IPS-20b (cell line): ENCODE measurements at regions not wholly inside any gene's neighbourhood (a gene's known extent, or its start where the extent isn't known, plus 50 kb on each side); places are given as distances from the start of the nearest gene placed in this dataset.

Experiments
- H3K27ac ChIP-seq: one replicate; pipeline ENCODE4 v1.5.1; 2013; ENCODE audit warnings: low read length
- H3K27me3 ChIP-seq: 2 replicates; pipeline ENCODE4 v1.6.1; 2013; ENCODE audit warnings: mild to moderate bottlenecking, low read length, inconsistent platforms; ENCODE audit not compliant: insufficient read depth
- H3K36me3 ChIP-seq: 2 replicates; pipeline ENCODE4 v1.6.1; 2013; ENCODE audit warnings: low read depth, mild to moderate bottlenecking, inconsistent platforms, low read length, moderate library complexity; ENCODE audit not compliant: insufficient read depth
- H3K4me1 ChIP-seq: 2 replicates; pipeline ENCODE4 v1.6.1; 2013; ENCODE audit warnings: mild to moderate bottlenecking, control low read depth, inconsistent platforms, low read length, moderate library complexity; ENCODE audit not compliant: insufficient read depth
- H3K4me3 ChIP-seq: 2 replicates; pipeline ENCODE4 v1.5.1; 2013; ENCODE audit warnings: mild to moderate bottlenecking, low read length, inconsistent platforms
- H3K9ac ChIP-seq: 2 replicates; pipeline ENCODE4 v1.6.1; 2013; ENCODE audit warnings: low read depth, mild to moderate bottlenecking, inconsistent platforms, low read length, moderate library complexity
- H3K9me3 ChIP-seq: 2 replicates; pipeline ENCODE4 v1.6.1; 2013; ENCODE audit warnings: mild to moderate bottlenecking, low read depth, low read length, inconsistent platforms; ENCODE audit not compliant: insufficient read depth

DNA sequence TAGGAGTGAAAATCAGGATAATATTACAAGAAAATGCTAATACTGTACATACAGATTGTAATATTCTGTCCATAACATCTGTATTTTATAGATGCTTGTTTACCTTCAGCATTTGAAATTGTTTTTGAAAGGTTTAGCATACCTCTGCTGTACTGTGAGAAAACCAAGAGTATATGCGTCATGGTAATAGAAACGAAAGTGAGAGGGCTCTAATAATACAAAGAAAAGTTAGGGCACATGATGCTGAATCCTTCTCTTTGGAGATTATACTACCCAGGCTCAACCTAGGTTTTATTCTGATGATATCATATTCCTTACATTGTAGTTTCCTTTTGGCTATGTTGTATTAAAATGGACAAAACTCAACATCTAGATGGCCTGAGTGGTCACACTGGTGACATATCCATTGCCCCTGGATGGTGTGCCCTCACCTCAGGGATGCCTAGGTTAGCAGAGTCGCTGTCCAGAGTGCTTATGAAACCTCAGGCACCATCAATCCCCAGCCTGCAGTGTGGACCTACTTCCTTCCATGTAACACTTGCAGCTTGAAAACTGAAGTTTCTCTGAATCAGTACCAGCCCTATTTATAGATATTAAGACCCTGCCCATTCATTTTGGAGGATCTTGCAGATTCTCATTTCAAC lies 253.7 kb downstream of the KCTD12 start:
- Histone ChIP-seq H3K9me3 (peaks cover 4% of the 10 kb centered on the region; the same call in 1 of the 2 replicates), H3K9ac (no peak overlapping the region), H3K4me3 (no peak overlapping the region), H3K36me3 (no peaks in the 10 kb centered on the region), H3K4me1 (no peaks in the 10 kb centered on the region), H3K27ac (no peak overlapping the region), H3K27me3 (no peaks in the 10 kb centered on the region)

GRCh38 chr13:76630629-76631230 lies 255.5 kb downstream of the KCTD12 start:
- Histone ChIP-seq H3K27me3 (no peaks in the 10 kb centered on the region), H3K9ac (no peak overlapping the region), H3K9me3 (peaks cover 4% of the 10 kb centered on the region; the same call in 1 of the 2 replicates), H3K36me3 (no peaks in the 10 kb centered on the region), H3K27ac (no peak overlapping the region), H3K4me3 (no peak overlapping the region), H3K4me1 (no peaks in the 10 kb centered on the region)

GRCh38 chr13:76622315-76623040 lies 263.7 kb downstream of the KCTD12 start:
- H3K9me3 ChIP-seq = no peaks in the 10 kb centered on the region
- no peak overlapping the region for H3K4me3 ChIP-seq
- no peaks in the 10 kb centered on the region for H3K36me3 ChIP-seq
- no peaks in the 10 kb centered on the region for H3K27me3 ChIP-seq
- no peak overlapping the region for H3K27ac ChIP-seq
- no peak overlapping the region for H3K9ac ChIP-seq
- no peaks in the 10 kb centered on the region for H3K4me1 ChIP-seq

- Histone ChIP-seq H3K9me3 (no peaks in the 10 kb centered on the region), H3K27ac (no peak overlapping the region), H3K4me1 (no peaks in the 10 kb centered on the region), H3K27me3 (no peaks in the 10 kb centered on the region), H3K4me3 (no peak overlapping the region), H3K36me3 (no peaks in the 10 kb centered on the region), H3K9ac (no peak overlapping the region)
Observed at GRCh38 chr13:76621705-76622104, 264.5 kb downstream of the KCTD12 start.

- Histone ChIP-seq H3K9ac (no peak overlapping the region), H3K9me3 (no peaks in the 10 kb centered on the region), H3K27ac (no peak overlapping the region), H3K4me1 (no peaks in the 10 kb centered on the region), H3K36me3 (no peaks in the 10 kb centered on the region), H3K27me3 (no peaks in the 10 kb centered on the region), H3K4me3 (no peak overlapping the region)
Observed at GRCh38 chr13:76620036-76620435, 266.2 kb downstream of the KCTD12 start.

- Histone ChIP-seq H3K4me1 (no peaks in the 10 kb centered on the region), H3K9ac (no peak overlapping the region), H3K27ac (no peak overlapping the region), H3K36me3 (no peaks in the 10 kb centered on the region), H3K27me3 (no peaks in the 10 kb centered on the region), H3K4me3 (no peak overlapping the region), H3K9me3 (no peaks in the 10 kb centered on the region)
Observed at GRCh38 chr13:76619631-76620030, 266.6 kb downstream of the KCTD12 start.

DNA sequence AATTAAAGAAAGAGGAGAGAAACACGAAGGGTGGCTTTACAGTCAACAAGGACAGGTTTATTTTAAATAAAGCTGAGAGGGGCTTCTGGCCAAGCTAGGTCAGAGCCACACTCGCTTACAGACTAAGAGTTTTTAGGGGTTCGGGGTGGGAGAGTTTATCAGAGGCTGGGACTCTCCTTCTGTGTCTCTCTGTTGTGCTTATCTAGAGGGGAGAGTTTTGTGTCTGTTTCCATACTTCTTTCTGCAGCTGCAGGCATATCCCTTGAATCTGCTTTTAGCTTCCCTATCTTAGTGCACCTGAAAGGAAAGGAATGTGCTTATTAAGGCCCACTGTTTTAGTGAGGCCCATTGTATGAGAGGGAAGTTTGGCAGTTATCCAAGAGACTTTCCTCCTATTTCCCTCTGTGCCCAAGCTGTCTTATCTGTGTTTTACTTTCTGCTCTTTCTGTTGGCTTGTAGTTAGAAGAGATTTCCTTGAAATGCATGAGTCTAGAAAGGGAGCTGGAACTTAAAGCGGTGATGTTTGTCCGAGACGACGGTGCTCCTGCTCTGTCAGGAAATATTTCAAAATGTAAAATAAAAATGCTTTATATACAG lies 275.3 kb downstream of the KCTD12 start:
- Histone ChIP-seq H3K27me3 (no peaks in the 10 kb centered on the region), H3K9me3 (peaks cover 4% of the 10 kb centered on the region; the same call in 1 of the 2 replicates), H3K4me3 (no peak overlapping the region), H3K9ac (no peak overlapping the region), H3K36me3 (no peaks in the 10 kb centered on the region), H3K27ac (no peak overlapping the region), H3K4me1 (no peaks in the 10 kb centered on the region)

- Histone ChIP-seq H3K27me3 (no peaks in the 10 kb centered on the region), H3K9ac (no peak overlapping the region), H3K27ac (no peak overlapping the region), H3K9me3 (peaks cover 4% of the 10 kb centered on the region; the same call in 1 of the 2 replicates), H3K4me1 (no peaks in the 10 kb centered on the region), H3K4me3 (no peak overlapping the region), H3K36me3 (no peaks in the 10 kb centered on the region)
Observed at GRCh38 chr13:76609643-76610042, 276.6 kb downstream of the KCTD12 start.

- Histone ChIP-seq H3K27ac (no peak overlapping the region), H3K36me3 (no peaks in the 10 kb centered on the region), H3K4me1 (no peaks in the 10 kb centered on the region), H3K4me3 (no peak overlapping the region), H3K9me3 (peaks cover 4% of the 10 kb centered on the region; the same call in 1 of the 2 replicates), H3K27me3 (no peaks in the 10 kb centered on the region), H3K9ac (no peak overlapping the region)
Observed at GRCh38 chr13:76607866-76608265, 278.3 kb downstream of the KCTD12 start.

DNA sequence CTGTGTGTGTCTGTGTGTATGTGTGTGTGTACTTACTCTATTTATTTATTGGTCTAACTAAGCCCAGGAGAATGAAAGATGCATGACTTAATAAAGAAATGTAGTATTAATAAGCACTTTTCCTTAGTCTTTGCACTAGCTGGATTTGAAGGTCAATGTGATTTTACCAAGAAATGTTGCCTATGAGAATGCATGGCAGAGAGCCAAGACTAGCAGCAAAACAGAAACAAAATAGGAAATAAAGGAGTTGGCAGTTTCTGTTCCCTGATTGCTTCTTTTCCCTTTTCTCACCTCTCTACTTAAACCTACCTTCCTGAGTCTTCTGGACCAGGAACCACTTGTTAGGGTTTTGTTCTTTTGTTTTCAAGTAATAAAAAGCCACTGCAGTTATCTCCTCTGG lies 286.1 kb downstream of the KCTD12 start:
- Histone ChIP-seq H3K4me3 (no peak overlapping the region), H3K27ac (no peak overlapping the region), H3K9me3 (no peaks in the 10 kb centered on the region), H3K27me3 (no peaks in the 10 kb centered on the region), H3K9ac (no peak overlapping the region), H3K36me3 (no peaks in the 10 kb centered on the region), H3K4me1 (no peaks in the 10 kb centered on the region)

DNA sequence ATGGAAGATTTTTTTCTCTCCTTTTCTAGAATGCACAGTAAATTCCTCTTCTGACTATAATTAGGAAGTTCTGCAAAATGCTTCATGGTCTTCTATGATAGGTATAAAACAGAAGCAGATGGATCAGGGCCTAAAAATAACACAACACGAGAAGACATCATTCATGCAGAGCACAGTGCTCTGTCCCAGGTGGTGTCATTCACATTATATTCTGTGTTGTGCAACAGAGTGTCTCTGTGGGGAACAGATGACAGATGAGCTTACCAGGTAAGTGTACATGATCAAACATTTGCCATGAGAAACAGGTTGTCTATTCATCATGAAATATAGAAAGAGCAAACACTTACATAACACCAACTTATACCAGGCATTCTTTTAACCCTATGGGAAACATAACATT lies 288.3 kb downstream of the KCTD12 start:
- no peaks in the 10 kb centered on the region for H3K36me3 ChIP-seq
- H3K4me1 ChIP-seq = no peaks in the 10 kb centered on the region
- no peaks in the 10 kb centered on the region for H3K27me3 ChIP-seq
- no peak overlapping the region for H3K9ac ChIP-seq
- no peaks in the 10 kb centered on the region for H3K9me3 ChIP-seq
- H3K4me3 ChIP-seq = no peak overlapping the region
- H3K27ac ChIP-seq = no peak overlapping the region
